ENCODE measurements at regions not wholly inside any gene's neighbourhood (a gene's known extent, or its start where the extent isn't known, plus 50 kb on each side); places are given as distances from the start of the nearest gene placed in this dataset.

- TF ChIP-seq CTCF (IDR thresholded peaks at IDR 0.05) (no peak), EP300 (IDR thresholded peaks at IDR 0.05) (no peak), POLR2A (IDR thresholded peaks at IDR 0.05) (no peak), POLR2AphosphoS5 (IDR thresholded peaks at IDR 0.05) (no peak)
These were observed 904.2 kb upstream of the EDIL3 start for GRCh38 chr5:85288914-85289313.

Measured in upper lobe of left lung (tissue), 4 donors.